Mesothelial cell of epicardium (in vitro differentiated cells): ENCODE measurements at regions not wholly inside any gene's neighbourhood (a gene's known extent, or its start where the extent isn't known, plus 50 kb on each side); places are given as distances from the start of the nearest gene placed in this dataset.

ENCODE experiments used
- DNase-seq, 2 experiments: peaks; one replicate each; pipeline ENCODE4 v3.0.0; 2021; ENCODE audit warnings: low spot score in 2 of 2; ENCODE audit not compliant: unreplicated experiment in 2 of 2
- H3K27ac Mint-ChIP-seq: 2 replicates; pipeline ENCODE4 v1.8.0; 2021; ENCODE audit warnings: mixed read lengths
- H3K27me3 Mint-ChIP-seq: 2 replicates; pipeline ENCODE4 v1.8.0; 2021; ENCODE audit warnings: low read depth, mixed read lengths
- H3K36me3 Mint-ChIP-seq: 2 replicates; pipeline ENCODE4 v1.8.0; 2021; ENCODE audit warnings: mixed read lengths
- H3K4me1 Mint-ChIP-seq: 2 replicates; pipeline ENCODE4 v1.8.0; 2021; ENCODE audit warnings: mixed read lengths
- H3K4me3 Mint-ChIP-seq: 2 replicates; pipeline ENCODE4 v1.8.0; 2021; ENCODE audit warnings: mild to moderate bottlenecking, moderate library complexity, mixed read lengths
- H3K9me3 Mint-ChIP-seq: 2 replicates; pipeline ENCODE4 v1.8.0; 2021; ENCODE audit warnings: mixed read lengths
- CTCF ChIP-seq: fragments of 200-600 bp; sonication (generic); IDR thresholded peaks from one replicate; pipeline ENCODE4 v1.5.0; 2021; ENCODE audit warnings: antibody characterized with exemption; ENCODE audit not compliant: unreplicated experiment

- H3K4me3 Mint-ChIP-seq, result no peak overlapping the region
- no peak overlapping the region for H3K27ac Mint-ChIP-seq
- peaks cover 4% of the 10 kb centered on the region for H3K4me1 Mint-ChIP-seq
- DNase-seq, result no peak
- peaks cover 9% of the 10 kb centered on the region for H3K27me3 Mint-ChIP-seq
- H3K9me3 Mint-ChIP-seq, result peaks cover 18% of the 10 kb centered on the region
- H3K36me3 Mint-ChIP-seq, result no peaks in the 10 kb centered on the region
- TF ChIP-seq CTCF, result no peak
Measured at GRCh38 chr22:48320048-48320682, 1507.5 kb downstream of the BRD1 start.

GRCh38 chr22:48319321-48320047 lies 1508.2 kb downstream of the BRD1 start:
- TF ChIP-seq CTCF, result no peak
- DNase-seq, result no peak
- Mint-ChIP-seq H3K4me3 (no peak overlapping the region), H3K36me3 (no peaks in the 10 kb centered on the region), H3K4me1 (peaks cover 4% of the 10 kb centered on the region), H3K27ac (no peak overlapping the region), H3K9me3 (peaks cover 11% of the 10 kb centered on the region), H3K27me3 (peaks cover 9% of the 10 kb centered on the region)

- Mint-ChIP-seq H3K4me3 (no peak overlapping the region), H3K27ac (no peak overlapping the region), H3K36me3 (no peaks in the 10 kb centered on the region), H3K27me3 (peaks cover 9% of the 10 kb centered on the region), H3K9me3 (peaks cover 4% of the 10 kb centered on the region), H3K4me1 (peaks cover 4% of the 10 kb centered on the region)
- no peak for DNase-seq
- no peak for TF ChIP-seq CTCF
Measured at GRCh38 chr22:48318575-48319320, 1508.9 kb downstream of the BRD1 start.

- TF ChIP-seq CTCF, result no peak
Measured at GRCh38 chr22:48318173-48318572, 1509.5 kb downstream of the BRD1 start.

GRCh38 chr22:48316257-48317250 lies 1511.1 kb downstream of the BRD1 start:
- Mint-ChIP-seq H3K27ac (no peak overlapping the region), H3K27me3 (peaks cover 9% of the 10 kb centered on the region)
- DNase-seq, result no peak

More at GRCh38 chr22:48318173-48318572, 1509.5 kb downstream of the BRD1 start:
- Mint-ChIP-seq H3K36me3 (no peaks in the 10 kb centered on the region), H3K4me3 (no peak overlapping the region), H3K27me3 (peaks cover 9% of the 10 kb centered on the region), H3K4me1 (peaks cover 4% of the 10 kb centered on the region), H3K27ac (no peak overlapping the region), H3K9me3 (peaks cover 9% of the 10 kb centered on the region)
- DNase-seq, result no peak

More at GRCh38 chr22:48316257-48317250, 1511.1 kb downstream of the BRD1 start:
- H3K36me3 Mint-ChIP-seq, result no peaks in the 10 kb centered on the region
- H3K4me3 Mint-ChIP-seq, result no peak overlapping the region
- TF ChIP-seq CTCF, result no peak
- H3K4me1 Mint-ChIP-seq, result peaks cover 2% of the 10 kb centered on the region
- peaks cover 18% of the 10 kb centered on the region for H3K9me3 Mint-ChIP-seq
